ENCODE measurements at regions not wholly inside any gene's neighbourhood (a gene's known extent, or its start where the extent isn't known, plus 50 kb on each side); places are given as distances from the start of the nearest gene placed in this dataset.

DNA sequence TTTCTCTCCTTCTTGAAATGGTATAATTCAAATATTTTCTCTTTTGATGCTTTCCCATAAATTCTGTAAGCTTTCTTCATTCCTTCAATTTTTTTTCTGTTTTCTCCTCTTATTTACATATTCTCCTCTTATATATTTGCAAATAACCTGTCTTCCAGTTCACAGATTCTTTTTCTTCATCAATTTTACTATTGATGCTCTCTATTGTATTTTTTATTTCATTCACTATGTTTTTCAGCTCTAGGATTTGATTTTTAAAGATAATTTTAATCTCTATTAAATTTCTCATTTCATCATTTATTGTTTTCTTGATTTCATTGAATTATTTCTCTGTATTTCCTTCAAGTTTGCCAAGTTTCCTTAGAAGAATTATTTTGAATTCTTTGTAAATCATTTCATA, 54.0 kb upstream of the PRPS1L1 start:
- no peak for DNase-seq

DNA sequence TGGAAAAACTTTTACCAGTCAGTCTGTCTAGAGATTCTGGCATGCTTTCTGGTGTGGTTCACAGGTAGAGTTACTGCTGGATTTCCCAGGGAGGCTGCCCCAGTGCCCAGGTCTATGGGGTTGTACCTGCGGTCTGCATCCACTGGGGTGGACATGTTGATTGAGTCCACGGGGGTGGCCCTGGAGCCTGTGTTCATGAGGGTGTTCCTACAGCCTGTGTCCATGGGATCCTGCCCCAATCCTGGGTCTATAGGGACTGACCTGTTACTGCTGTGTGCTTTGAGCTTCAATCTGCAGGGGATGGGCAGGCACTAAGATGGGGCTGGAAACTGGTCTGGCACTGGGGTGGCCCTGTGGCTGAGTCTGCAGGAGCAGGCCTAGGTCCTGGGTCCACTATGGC, 54.5 kb upstream of the PRPS1L1 start:
- DNase-seq = no peak

DNA sequence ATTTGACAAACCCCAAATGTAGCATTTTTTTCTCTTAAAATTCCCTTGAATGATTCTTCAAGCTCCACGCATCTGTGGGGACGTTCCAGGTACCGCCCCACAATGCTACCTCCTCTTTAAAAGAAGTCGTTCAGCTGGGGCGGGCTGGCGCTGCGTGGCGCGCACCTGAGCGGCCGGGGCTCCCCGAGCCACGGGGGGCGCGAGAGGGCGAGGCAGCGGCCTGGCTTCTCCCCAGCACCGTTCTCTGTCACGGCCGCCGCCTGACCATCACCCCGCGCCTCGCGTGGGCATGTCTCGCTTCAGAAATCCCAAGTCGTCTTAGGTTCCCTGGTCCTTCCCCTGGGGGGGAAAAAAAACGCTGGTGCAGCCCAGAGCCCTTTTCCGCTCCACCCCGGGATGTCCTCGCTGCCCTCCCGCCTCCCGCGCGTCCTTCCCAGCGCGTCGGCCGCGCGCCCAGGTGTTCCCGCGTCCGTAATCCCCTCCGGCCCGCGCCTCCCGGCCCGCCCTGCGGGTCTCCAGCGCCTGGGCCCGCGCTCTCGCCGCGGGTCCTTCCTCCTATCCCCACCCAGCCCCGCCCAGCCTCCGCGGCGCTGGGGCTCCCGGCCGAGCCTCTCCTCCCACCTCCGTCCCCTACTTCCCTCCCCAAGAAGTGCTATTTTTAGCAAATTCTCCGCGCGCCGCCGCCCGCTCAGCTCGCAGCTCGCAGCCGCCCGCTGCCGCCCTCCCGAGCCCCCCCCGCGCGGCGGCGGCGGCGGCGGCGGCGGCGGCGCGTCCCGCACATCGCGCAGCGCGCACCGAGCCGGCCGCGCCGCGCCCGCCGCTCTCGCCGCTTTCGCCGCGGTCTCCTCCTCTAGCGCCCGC, 58.7 kb upstream of the PRPS1L1 start:
- peak; percentile 9 for DNase-seq

DNA sequence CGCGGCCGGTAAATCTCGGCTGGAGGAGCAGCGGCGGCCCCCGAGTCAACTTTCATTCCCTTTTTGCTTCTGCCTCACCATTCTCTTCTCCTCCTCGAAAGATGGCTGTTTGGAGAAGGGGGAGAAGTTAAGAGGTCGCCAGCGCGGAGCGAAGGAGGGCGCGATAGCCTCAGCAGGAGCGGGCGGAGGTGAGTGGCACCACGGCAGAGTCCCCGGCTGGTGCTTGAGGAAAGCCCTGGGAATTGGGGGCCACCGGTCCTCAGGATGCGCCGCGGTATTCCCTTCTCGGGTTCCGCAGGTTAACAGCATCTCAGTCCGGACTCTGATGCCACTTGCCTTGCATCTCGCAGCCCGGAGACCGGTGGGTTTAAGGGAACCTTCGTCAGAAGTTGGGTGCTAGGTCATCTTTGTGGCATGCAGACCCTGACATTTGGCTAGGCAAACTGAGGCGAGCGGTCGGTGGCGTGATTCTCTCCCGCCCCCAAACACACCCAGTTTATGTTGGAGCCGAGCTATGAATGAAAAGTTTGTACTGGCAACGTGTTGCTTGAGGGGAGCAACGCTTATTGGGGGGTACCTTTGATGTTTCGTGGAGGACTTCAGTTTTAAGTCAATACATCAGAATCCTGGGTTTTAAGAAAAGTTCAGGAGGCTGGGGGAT, 59.5 kb upstream of the PRPS1L1 start:
- DNase-seq = no peak

DNA sequence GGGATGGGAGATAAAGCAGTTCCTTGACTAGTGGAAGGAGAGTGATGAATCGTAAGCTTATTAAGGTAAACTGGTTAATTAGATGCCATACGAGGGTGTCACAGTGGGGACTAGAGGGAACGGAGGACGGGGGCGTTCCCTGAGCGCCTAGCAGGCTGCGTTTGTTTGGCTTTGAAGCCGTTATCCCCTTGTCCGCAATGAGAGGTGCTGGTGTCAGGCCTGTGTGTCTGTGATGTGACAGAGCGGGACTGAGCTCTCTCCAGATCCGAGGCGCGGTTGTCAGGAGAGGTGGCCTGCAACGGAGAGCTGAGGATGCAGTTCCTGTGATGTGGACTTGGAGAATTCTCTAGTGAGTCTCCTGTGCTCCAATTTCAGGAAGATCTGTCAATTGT, 60.0 kb upstream of the PRPS1L1 start:
- DNase-seq = no peak

DNA sequence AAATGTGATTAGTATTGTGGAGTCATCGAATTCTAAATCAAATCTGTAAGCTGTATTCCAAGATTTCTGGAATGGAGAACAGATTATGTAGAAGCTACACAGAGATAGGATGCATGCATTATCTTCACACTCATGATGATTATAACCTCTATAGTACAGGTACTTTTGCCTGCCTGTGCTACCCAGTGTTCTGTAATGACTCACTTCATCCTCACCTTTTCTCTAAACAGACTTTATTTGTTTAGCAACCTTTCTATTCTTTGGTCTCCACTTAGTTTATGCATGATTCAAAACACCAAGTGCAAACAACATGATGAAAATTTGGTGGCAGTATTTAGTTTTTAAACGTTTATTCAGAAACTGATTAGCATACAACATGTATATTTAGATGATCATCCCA, 68.4 kb upstream of the PRPS1L1 start:
- DNase-seq = no peak

DNA sequence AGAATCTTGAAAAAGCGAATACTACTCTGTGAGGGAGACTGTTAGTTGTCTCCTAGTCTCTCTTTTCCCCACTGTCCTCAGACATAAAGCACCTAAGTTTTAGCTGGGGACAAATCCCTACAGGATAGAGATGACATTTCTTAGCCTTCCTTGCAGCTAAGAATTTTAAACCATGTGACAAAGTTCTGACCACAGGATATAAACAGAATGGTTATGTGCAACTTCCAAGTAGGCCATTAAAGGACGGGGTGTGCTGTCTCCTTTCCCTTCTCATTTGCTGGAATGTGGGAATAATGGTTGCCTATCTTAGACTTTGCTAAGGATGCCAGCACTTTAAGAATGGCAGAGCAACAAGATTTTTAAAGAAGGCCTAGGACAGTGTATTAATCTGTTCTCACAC, 74.9 kb upstream of the PRPS1L1 start:
- DNase-seq = no peak

DNA sequence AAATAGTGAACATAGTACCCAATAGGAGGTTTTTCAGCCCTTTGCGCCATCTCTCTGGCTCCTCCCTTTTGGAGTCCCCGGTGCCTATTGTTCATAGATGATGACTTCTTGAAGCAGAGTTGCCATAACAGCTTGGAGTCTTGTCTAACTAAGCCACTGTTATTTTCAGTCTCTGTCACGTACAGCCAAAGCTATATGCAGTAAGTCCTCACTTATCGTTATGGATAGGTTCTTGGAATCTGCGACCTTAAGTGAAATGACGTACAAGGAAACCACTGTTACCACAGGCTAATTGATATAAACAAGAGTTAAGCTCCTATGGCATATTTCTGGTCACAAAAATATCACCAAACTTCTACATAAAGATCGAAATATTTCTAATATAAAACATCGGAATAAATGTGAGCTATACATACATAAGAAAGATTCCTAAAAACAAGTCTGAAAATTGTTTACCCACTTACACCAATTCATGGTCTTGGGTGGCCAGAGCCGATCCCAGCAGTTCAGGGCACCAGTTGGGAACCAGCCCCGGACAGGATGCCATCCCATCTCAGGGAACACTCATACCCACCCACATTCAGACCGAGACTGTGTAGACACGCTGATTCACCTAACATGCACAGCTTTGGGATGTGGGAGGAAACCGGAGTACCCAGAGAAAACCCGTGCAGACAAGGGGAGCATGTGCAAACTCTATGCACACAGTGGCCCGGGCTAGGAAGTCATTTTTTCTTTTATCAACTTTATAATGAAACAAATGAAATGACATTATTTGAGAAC, 76.0 kb upstream of the PRPS1L1 start:
- no peak for DNase-seq

DNA sequence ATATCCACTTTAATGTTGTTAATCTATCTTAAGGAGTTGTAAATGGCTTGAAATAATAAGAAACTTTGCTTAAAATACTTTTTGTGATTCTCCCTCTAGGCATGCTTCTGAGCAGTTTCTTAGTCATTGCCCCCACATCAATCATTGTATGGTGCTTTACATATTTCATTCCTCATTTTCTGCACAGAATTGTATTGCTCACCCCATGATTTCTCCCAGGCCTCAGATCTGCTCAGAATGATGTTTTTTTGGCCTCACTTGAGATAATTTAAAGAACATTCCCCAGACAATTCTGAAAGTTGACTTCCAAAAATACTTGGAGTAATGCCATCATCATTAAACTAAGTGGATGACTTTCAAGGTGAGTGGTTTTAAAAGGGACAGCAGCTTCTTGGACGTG, 82.1 kb upstream of the PRPS1L1 start:
- no peak for DNase-seq

DNA sequence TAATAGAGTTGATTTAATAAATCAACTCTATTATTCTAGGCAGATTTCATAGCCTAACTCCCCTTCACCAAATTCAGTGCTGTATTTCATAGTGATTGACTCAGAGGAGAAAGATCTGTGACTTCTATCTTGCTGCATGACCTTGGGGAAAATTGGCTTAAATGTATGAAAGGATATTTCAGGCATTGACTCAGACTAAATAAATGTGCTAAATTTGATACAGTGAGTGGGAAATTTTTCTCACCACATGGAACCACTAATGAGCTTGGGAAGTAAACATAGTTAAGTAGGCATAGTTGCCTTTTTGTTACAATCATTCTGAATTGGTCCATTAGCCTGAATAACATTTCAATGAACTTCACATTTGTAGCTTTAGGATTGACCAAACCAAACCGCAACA, 89.0 kb upstream of the PRPS1L1 start:
- DNase-seq = no peak

DNA sequence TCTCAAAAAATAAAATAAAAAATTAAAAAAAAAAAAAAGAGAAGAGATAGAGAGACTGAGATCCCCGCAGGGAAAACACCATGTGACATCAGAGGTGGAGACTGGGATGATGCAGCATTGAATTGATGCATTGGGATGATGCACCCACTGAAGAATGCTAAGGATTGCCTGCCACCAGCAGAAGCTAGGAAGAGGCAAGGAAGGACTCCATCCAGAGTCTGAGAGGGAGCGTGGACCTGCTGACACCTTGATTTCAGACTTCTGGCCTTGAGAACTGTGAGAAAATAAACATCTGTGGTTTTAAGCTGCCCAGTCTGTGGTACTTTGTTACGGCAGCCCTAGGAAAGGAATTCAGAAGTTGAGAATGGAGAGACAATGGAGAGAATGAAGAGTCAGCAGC, 89.8 kb upstream of the PRPS1L1 start:
- DNase-seq = no peak

DNA sequence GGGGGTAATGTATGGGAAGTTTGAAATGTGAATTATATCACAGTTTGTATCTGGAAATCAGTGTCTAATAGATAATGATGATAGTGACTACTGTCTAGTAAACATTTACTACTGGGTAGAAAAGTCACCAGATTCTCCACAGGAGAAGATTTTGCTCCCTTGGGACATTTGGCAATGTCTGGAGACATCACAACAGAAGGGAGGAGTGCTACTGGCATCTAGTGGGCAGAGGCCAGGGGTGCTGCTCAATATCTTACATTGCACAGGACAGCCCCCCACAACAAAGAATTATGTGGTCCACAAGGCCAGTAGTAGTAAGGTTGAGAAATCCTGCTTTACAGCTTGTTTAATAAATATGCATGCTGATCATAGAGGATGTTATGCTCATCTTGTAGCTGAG, 92.3 kb upstream of the PRPS1L1 start:
- no peak for DNase-seq

DNA sequence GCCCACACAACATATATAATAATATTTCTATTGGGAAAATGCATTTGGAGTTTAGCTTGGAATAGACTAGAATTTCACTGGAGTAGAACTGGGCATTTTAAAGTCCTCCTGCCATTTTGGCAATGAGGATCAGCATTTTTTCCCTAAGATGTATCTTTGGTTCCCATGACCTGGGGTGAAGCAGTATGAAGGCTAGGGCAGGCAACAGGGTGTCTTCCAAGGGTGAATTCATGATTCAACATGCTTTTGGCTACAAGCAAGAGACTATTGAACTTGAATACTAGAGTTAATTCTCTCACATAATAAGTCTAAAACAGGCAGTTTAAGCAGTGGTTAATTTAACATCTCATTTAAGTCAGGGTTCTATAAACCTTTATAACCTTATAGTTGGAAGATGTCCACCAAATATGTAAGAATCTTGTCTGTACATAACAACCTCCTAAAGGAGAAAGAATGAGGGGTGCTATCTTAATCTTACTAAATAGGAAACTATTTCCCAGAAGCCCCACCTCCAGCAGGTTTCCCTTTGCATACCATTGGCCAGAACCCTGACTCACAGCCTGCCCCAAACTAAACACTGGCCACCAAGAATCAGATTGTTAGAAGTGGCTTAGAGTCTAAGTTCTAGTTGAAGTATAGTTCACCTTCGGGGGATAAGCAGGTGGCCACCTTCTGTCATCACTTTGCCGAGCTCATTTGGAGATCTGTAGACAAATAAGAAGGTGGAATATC, 96.0 kb upstream of the PRPS1L1 start:
- no peak for DNase-seq

DNA sequence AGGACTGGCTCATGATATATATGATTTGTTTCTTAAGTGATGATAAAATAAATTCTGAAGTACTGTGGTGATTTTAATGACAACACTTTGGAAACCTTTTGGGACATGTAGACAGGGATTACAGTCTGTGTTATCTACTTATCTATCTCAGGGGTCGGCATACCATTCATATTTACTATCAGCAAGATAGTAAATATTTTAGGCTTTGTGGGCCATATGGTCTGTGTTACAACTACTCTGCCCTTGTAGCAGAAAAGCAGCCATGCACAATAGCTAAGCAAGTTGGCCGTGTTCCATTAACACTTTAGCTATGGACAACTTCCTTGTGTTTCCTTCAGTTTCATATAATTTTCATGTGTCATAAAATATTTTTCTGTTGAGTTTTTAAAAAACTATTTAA, 97.8 kb upstream of the PRPS1L1 start:
- no peak for DNase-seq

DNA sequence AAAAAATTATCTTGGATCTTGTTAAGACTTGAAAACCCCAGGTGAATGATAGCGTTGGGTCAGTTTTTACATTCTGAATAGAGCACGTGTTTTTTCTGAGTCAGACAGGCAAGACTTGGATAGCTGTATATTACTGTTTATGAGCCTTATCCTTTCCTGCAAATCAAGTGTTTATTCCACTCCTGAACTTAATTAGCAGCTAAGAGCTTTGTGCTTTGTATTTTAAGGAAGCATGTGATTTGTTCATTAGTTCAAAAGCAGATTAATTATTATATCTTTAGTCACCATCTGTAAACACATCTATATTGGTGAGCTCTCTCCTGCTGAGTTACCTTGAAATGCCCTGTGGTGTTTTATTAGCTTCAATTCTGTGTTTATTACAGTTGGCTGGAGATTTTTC, 98.6 kb upstream of the PRPS1L1 start:
- no peak for DNase-seq

DNA sequence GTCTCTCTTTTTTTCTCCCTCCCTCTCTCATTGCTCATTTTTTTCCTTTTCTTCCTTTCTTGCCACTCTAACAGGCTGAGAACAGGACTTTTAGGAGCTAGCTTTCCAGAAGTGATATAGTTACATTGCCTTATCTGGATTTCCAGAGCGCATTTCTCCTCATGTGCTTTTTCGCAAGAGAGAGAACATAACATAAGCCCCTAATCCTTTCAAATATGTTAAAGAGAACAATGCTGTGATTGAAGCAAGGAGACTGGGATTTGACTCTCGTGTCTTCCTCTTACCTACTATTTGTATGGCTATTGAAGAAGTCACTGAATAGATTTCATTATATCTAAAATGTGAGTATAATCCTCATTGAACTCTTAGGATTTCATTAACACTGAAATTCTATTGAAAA, 101.2 kb upstream of the PRPS1L1 start:
- DNase-seq = no peak

DNA sequence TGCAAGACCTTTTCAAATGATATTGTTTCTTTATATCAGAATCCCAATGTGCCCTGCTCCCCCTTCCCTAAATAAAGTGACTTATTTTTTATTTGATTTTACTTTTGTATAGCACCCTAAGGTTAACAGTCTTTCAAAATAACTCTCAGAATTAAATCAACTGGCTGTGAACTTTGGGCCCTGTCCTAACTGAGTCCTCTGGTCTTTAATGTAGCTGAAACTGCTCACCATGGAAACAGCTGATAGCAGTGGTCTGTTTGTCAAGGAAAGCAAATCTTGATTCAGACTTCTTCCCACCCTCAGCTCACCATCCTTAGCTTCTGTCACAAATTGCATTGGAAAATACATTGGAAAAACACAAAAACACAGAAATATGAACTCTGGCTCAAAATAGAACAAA, 105.2 kb upstream of the PRPS1L1 start:
- no peak for DNase-seq

DNA sequence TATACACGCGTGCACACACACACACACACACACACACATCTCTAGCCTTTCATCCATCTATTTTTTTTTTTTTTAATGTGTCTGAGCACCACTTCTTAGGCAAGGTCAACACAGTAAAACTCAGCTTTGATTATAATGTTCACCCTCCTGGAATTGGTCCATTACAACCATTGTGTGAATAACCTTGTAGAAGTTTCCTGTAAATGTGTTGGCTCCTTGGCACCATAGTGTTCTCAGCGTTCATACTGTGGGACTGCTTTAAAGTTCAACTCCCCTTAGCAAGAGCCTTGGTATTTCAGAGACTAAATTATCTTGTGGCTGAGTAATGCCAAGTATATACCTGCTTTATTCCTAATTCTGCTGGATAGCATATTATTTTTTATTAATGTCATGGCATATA, 106.3 kb upstream of the PRPS1L1 start:
- DNase-seq = no peak

DNA sequence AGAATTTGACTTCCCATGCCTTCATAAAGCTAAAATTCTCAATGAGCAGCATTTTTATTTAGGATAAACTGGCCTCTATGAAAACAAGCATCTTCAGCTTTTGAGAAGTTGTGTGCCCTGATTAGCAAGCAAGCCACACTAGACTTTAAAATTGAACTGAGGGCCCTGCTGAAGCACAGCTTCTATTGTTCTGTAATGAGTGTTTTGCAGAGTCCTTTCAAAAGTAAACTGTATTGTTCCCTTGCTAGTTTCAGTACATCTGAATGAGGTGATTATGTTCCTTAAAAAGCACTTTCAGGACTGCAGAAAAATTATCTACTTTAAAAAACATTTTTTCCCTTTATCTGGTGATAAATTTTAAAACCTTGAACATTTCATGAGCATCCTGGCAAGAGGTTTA, 113.3 kb upstream of the PRPS1L1 start:
- no peak for DNase-seq

DNA sequence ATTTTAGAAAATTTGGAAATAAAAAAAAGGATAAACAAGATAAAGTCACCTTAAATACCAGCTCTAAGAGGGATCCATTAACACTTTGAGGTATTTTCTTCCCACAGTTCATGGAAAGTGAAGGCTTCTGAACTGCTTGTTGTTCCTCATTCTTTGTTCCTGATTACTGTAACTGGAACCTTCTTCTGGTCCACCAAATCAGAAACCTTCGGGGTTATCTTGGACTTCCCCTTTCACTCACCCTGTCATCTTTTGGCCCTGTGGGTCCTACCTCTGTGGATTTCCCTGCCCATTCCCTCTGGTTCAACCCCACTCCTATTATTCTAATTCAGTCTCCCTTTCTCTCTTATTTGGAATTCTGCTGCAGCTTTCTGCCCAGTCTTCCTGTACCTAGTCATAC, 116.5 kb upstream of the PRPS1L1 start:
- DNase-seq = no peak

DNA sequence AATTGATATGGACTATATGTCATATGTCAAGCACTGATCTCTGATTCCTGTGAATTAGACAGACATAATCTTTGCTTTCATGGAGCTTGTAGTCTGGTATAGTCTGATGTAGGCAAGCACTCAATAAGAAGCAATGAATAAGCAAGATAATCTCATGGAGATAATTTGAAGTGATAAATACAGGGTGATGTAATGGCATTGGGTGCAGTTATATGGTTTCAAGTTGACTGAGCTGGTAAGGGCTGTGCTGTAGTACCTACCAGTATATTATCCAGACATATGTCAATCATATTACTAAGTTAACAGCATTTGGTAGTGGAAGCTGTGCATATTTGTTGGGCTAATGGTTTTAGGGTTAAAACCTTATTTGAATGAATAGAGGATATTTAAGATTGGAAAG, 117.5 kb upstream of the PRPS1L1 start:
- no peak for DNase-seq

DNA sequence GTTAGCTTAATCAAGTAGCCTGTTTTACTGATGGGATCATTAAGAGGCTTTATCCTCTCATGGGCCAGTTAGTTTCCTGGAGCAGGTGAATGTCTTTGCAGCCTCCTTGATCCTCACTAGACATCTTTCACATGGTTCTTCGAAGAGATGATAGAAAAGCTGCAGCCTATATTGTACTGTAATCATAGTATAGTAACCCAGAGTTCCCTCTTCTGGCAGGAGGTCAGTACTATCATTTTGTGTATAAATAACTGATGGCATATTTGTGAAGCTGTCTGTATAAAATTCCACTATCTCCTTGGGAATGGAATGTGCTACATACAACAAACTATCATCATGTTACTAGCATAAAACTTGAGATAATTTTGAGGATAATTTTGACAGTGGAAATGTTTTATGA, 123.8 kb upstream of the PRPS1L1 start:
- DNase-seq = no peak

DNA sequence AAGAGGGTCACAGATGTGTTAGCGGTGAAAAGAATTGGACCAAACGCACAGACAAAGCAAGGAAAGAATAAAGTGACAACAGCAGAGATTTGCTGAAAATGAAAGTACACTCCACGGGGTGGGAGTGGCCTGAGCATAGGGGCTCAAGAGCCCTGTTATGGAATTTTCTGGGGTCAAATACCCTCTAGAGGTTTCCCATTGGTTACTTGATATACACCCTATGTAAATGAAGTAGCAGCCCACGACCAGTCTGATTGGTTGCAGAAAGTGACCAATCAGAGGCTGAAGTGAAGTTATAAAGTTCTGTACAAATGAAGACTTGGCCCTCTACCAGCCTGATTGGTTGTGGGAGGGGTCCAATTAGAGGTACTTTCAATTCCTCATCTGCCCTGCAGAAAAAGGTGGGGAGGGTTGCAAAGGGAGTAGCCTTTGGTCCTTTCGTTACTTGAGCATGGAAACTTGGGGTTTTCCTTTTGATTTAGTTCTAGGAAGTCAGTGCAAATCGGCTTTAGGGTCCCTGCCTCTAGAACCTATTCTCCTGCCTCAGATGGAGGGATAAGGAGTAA, 125.6 kb upstream of the PRPS1L1 start:
- peak; percentile 36 for DNase-seq
